ENCODE measurements at regions not wholly inside any gene's neighbourhood (a gene's known extent, or its start where the extent isn't known, plus 50 kb on each side); places are given as distances from the start of the nearest gene placed in this dataset.

- no peak for TF ChIP-seq ZFP3 (CRISPR knock-in tag; IDR thresholded peaks at IDR 0.05)
- no peak for TF ChIP-seq OSR1 (CRISPR knock-in tag; IDR thresholded peaks at IDR 0.05)
- TF ChIP-seq PPARA (CRISPR knock-in tag; IDR thresholded peaks at IDR 0.05; ENCODE audit: borderline replicate concordance), result no peak
- TF ChIP-seq, protein P1, sequence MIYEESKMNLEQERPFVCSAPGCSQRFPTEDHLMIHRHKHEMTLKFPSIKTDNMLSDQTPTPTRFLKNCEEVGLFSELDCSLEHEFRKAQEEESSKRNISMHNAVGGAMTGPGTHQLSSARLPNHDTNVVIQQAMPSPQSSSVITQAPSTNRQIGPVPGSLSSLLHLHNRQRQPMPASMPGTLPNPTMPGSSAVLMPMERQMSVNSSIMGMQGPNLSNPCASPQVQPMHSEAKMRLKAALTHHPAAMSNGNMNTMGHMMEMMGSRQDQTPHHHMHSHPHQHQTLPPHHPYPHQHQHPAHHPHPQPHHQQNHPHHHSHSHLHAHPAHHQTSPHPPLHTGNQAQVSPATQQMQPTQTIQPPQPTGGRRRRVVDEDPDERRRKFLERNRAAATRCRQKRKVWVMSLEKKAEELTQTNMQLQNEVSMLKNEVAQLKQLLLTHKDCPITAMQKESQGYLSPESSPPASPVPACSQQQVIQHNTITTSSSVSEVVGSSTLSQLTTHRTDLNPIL (CRISPR knock-in tag; IDR thresholded peaks at IDR 0.05; ENCODE audit: low read depth), result no peak
- no peak for TF ChIP-seq ZNF8 (CRISPR knock-in tag; IDR thresholded peaks at IDR 0.05)
Measured at GRCh38 chr5:104965006-104965405, 1402.4 kb upstream of the NUDT12 start.
